ENCODE measurements at regions not wholly inside any gene's neighbourhood (a gene's known extent, or its start where the extent isn't known, plus 50 kb on each side); places are given as distances from the start of the nearest gene placed in this dataset.

GRCh38 chr7:34486371-34486770 is 171.6 kb upstream of the NPSR1 start:
- Histone ChIP-seq H3K79me2 (ENCODE audit: insufficient read depth, low read length) (no peaks in the 10 kb centered on the region), H3F3A (ENCODE audit: low read depth) (no peaks in the 10 kb centered on the region), H4K20me1 (ENCODE audit: insufficient read depth, low read length, poor library complexity, severe bottlenecking) (no peaks in the 10 kb centered on the region), H3K9ac (ENCODE audit: low read depth, low read length, poor library complexity, severe bottlenecking) (no peak overlapping the region), H3K4me1 (ENCODE audit: insufficient read depth, low read length, poor library complexity, severe bottlenecking) (no peaks in the 10 kb centered on the region), H3K4me3 (ENCODE audit: low read length, poor library complexity, severe bottlenecking) (no peak overlapping the region), H3K9me3 (ENCODE audit: insufficient read depth, low read depth, low read length) (no peaks in the 10 kb centered on the region), H3K27me3 (ENCODE audit: insufficient read depth, low read length, poor library complexity, severe bottlenecking) (no peaks in the 10 kb centered on the region), H2AFZ (ENCODE audit: low read length) (no peak overlapping the region), H3K4me2 (ENCODE audit: low read depth, low read length, poor library complexity, severe bottlenecking) (no peak overlapping the region), H3K36me3 (ENCODE audit: insufficient read depth, low read length) (no peaks in the 10 kb centered on the region), H3K9me2 (replicated peaks; ENCODE audit: low read depth, low read length) (no peaks in the 10 kb centered on the region)
- TF ChIP-seq CTCF (conservative IDR thresholded peaks at IDR 0.05; ENCODE audit: low read length), result no peak
- no peak for TF ChIP-seq EZH2phosphoT487 (IDR thresholded peaks at IDR 0.05; ENCODE audit: borderline replicate concordance)

- H3K79me2 ChIP-seq (ENCODE audit: insufficient read depth, low read length), result no peaks in the 10 kb centered on the region
- H3K36me3 ChIP-seq (ENCODE audit: insufficient read depth, low read length), result no peaks in the 10 kb centered on the region
- H3K9ac ChIP-seq (ENCODE audit: low read depth, low read length, poor library complexity, severe bottlenecking), result no peak overlapping the region
- no peak overlapping the region for H2AFZ ChIP-seq (ENCODE audit: low read length)
- H3K27me3 ChIP-seq (ENCODE audit: insufficient read depth, low read length, poor library complexity, severe bottlenecking), result no peaks in the 10 kb centered on the region
- H3K4me2 ChIP-seq (ENCODE audit: low read depth, low read length, poor library complexity, severe bottlenecking), result no peak overlapping the region
- no peak for TF ChIP-seq CTCF (conservative IDR thresholded peaks at IDR 0.05; ENCODE audit: low read length)
- no peak for TF ChIP-seq EZH2phosphoT487 (IDR thresholded peaks at IDR 0.05; ENCODE audit: borderline replicate concordance)
- H3K4me1 ChIP-seq (ENCODE audit: insufficient read depth, low read length, poor library complexity, severe bottlenecking), result no peaks in the 10 kb centered on the region
- no peaks in the 10 kb centered on the region for H3K9me3 ChIP-seq (ENCODE audit: insufficient read depth, low read depth, low read length)
- no peak overlapping the region for H3K4me3 ChIP-seq (ENCODE audit: low read length, poor library complexity, severe bottlenecking)
- no peaks in the 10 kb centered on the region for H3F3A ChIP-seq (ENCODE audit: low read depth)
- H4K20me1 ChIP-seq (ENCODE audit: insufficient read depth, low read length, poor library complexity, severe bottlenecking), result no peaks in the 10 kb centered on the region
- H3K9me2 ChIP-seq (replicated peaks; ENCODE audit: low read depth, low read length), result no peaks in the 10 kb centered on the region
These were observed 170.5 kb upstream of the NPSR1 start for GRCh38 chr7:34487391-34488115.

- TF ChIP-seq EZH2phosphoT487 (IDR thresholded peaks at IDR 0.05; ENCODE audit: borderline replicate concordance) (no peak), CTCF (conservative IDR thresholded peaks at IDR 0.05; ENCODE audit: low read length) (no peak)
- Histone ChIP-seq H3K4me2 (ENCODE audit: low read depth, low read length, poor library complexity, severe bottlenecking) (no peak overlapping the region), H3K9me2 (replicated peaks; ENCODE audit: low read depth, low read length) (no peaks in the 10 kb centered on the region), H3K79me2 (ENCODE audit: insufficient read depth, low read length) (no peaks in the 10 kb centered on the region), H3K4me1 (ENCODE audit: insufficient read depth, low read length, poor library complexity, severe bottlenecking) (no peaks in the 10 kb centered on the region), H3K27me3 (ENCODE audit: insufficient read depth, low read length, poor library complexity, severe bottlenecking) (no peaks in the 10 kb centered on the region), H3K36me3 (ENCODE audit: insufficient read depth, low read length) (no peaks in the 10 kb centered on the region), H3K9me3 (ENCODE audit: insufficient read depth, low read depth, low read length) (no peaks in the 10 kb centered on the region), H3K4me3 (ENCODE audit: low read length, poor library complexity, severe bottlenecking) (no peak overlapping the region), H2AFZ (ENCODE audit: low read length) (no peak overlapping the region), H3F3A (ENCODE audit: low read depth) (no peaks in the 10 kb centered on the region), H3K9ac (ENCODE audit: low read depth, low read length, poor library complexity, severe bottlenecking) (no peak overlapping the region), H4K20me1 (ENCODE audit: insufficient read depth, low read length, poor library complexity, severe bottlenecking) (no peaks in the 10 kb centered on the region)
These were observed 169.3 kb upstream of the NPSR1 start for GRCh38 chr7:34488766-34489165.

All from Loucy (cell line).